ENCODE measurements at regions not wholly inside any gene's neighbourhood (a gene's known extent, or its start where the extent isn't known, plus 50 kb on each side); places are given as distances from the start of the nearest gene placed in this dataset.
"Not testable (repeated sequence)": the region's sequence is repeated elsewhere in the genome, so short reads cannot be mapped to it uniquely, and the experiment has no call there.

- intact Hi-C loops (cut with micrococcal nuclease) = no loop called here
Measured at GRCh38 chr10:38209332-38209731, 115.2 kb downstream of the ZNF37A start.

GRCh38 chr10:38209748-38210147 is 115.6 kb downstream of the ZNF37A start:
- DNase-seq; ATAC-seq; intact Hi-C loops (cut with micrococcal nuclease): not testable (repeated sequence)

More at GRCh38 chr10:38209332-38209731, 115.2 kb downstream of the ZNF37A start:
- ATAC-seq = no peak
- no peak for DNase-seq

GRCh38 chr10:38212460-38212859 is 118.3 kb downstream of the ZNF37A start:
- intact Hi-C loops (cut with micrococcal nuclease) = no loop called here
- DNase-seq (no peak), ATAC-seq (no peak)

DNA sequence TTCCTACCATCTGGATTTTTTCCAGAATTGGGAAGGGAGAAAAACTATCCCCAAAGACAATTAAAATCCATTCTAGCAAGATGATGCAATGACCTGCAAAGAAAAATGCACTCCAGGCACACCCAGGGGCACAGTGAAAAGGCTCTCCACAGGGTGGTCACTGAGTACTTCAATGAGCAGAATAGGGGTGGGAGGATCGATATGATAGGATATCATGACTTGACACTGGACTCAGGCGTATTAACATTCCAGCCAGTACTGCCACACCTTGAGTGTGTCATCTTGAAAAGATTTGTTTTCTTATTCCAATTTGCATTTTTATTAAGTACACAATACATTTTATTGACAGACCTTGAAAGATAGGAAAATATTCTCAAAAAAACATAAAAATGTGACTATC is 132.2 kb downstream of the ZNF37A start:
- DNase-seq = no peak
- intact Hi-C loops (cut with micrococcal nuclease) = no loop called here
- no peak for ATAC-seq

- DNase-seq (no peak), ATAC-seq (no peak)
- intact Hi-C loops (cut with micrococcal nuclease) = no loop called here
Measured at GRCh38 chr10:38228394-38228793, 134.3 kb downstream of the ZNF37A start.

DNA sequence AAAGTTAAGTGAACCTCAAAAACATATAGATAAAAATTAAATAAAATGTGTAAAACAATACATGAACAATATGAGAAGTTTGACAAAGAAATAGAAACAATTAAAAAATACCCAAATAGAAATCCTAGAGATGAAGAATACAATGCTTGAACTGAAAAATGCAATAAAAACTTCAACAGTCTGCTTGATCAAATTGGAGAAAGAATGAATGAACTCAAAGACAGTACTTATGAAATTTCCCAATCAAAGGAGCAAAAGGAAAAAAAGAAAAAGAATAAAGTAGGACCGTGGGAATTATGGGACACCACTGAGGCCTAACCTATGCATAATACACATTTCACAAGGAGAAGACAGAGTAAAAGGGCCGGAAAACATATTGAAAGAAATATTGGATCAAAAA is 144.3 kb downstream of the ZNF37A start:
- DNase-seq; intact Hi-C loops (cut with micrococcal nuclease); ATAC-seq: not testable (repeated sequence)

DNA sequence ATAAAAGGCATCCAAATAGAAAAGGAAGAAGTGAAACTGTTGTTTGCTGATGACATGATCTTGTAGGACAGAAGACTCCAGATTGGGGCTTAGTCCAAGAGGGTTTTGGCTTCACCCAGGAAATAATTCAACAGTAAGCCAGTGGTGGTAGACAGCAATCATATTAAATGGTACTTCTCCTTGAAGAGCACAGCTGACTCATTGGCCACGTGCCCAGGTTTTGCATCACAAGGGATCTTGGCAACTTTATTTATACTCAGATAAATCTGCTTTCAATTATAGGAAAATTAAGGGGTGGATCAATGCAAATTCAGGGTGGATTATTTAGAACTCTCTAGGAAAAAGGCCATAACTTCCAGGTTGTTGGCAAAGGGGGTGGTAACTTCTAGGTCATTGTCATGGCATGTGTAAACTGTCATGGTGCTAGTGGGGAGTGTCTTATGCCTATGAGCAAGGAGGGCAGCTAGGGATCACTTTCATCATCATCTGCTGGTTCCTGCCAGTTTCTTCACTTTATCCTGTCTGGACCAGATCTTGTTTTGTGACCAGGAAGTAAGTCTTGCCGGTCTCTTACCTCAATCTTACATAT is 148.0 kb downstream of the ZNF37A start:
- ATAC-seq; intact Hi-C loops (cut with micrococcal nuclease): not testable (repeated sequence)
- DNase-seq = peak; percentile 30

- intact Hi-C loops (cut with micrococcal nuclease); ATAC-seq; DNase-seq: not testable (repeated sequence)
Measured at GRCh38 chr10:38248113-38248512, 154.0 kb downstream of the ZNF37A start.

GRCh38 chr10:38252551-38252950 is 158.4 kb downstream of the ZNF37A start:
- intact Hi-C loops (cut with micrococcal nuclease); ATAC-seq; DNase-seq: not testable (repeated sequence)

GRCh38 chr10:38267555-38267954 is 173.4 kb downstream of the ZNF37A start:
- intact Hi-C loops (cut with micrococcal nuclease); ATAC-seq: not testable (repeated sequence)

GRCh38 chr10:38271031-38271430 is 176.9 kb downstream of the ZNF37A start:
- ATAC-seq; DNase-seq; intact Hi-C loops (cut with micrococcal nuclease): not testable (repeated sequence)

More at GRCh38 chr10:38267555-38267954, 173.4 kb downstream of the ZNF37A start:
- DNase-seq = not testable (repeated sequence)

DNA sequence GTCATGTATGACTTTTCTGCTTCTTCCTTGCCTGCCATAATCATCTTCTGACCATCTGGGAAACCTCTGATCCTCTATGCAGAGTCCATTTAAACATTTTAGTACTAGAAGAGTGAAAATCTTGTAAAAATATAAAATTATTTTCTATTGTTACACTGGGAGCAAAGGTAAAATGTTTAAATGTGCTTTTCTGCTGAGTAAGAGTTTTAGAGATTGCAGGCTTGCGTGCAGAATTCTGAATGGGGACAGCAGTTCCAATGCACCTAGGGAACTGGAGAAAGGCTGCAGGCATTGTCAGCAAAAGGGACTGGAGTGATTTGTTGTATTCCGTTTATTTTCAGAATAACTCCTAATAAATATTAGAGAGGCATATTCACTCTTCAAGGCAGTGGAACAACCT is 180.7 kb downstream of the ZNF37A start:
- DNase-seq; intact Hi-C loops (cut with micrococcal nuclease); ATAC-seq: not testable (repeated sequence)

DNA sequence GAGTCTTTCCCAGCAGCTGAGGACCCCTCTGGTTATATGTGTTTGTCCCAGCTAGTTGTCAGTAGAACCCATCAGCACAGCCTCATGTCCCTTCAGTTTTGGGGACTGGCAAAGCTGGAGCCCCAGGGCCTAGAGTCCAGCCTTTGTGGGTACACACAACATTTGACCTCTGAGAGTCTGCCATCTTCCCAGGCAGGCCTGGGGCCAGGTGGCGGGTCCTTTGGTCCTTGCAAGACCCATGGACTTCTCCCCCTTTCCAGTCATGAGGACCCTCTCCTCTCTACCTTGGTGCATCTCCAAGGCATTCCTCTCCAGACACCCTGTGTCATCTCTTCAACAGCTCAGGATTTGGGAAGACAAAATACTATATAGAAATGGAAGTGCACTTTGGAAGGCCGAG is 198.4 kb downstream of the ZNF37A start:
- intact Hi-C loops (cut with micrococcal nuclease) = not testable (repeated sequence)

DNA sequence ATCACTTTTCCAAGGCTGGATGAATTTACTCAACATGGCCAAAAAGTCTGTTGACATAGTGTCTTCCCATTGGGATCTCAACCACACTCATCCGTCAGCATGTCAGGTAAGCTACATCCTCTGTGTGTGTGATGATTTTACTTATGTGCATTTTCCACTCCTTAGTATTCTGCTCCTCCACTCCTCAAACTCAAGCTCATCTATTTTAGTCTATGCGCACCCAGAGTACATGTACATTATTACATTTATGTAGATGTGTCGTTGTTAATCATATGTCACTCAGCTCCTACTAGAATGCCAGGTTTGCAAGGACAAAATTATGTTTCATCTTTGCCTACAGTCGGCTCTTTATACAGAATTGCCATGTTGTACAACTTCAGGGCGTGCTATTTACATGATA is 216.0 kb downstream of the ZNF37A start:
- DNase-seq; intact Hi-C loops (cut with micrococcal nuclease); ATAC-seq: not testable (repeated sequence)

More for the DNA sequence above, 198.4 kb downstream of the ZNF37A start:
- ATAC-seq, DNase-seq: not testable (repeated sequence)

DNA sequence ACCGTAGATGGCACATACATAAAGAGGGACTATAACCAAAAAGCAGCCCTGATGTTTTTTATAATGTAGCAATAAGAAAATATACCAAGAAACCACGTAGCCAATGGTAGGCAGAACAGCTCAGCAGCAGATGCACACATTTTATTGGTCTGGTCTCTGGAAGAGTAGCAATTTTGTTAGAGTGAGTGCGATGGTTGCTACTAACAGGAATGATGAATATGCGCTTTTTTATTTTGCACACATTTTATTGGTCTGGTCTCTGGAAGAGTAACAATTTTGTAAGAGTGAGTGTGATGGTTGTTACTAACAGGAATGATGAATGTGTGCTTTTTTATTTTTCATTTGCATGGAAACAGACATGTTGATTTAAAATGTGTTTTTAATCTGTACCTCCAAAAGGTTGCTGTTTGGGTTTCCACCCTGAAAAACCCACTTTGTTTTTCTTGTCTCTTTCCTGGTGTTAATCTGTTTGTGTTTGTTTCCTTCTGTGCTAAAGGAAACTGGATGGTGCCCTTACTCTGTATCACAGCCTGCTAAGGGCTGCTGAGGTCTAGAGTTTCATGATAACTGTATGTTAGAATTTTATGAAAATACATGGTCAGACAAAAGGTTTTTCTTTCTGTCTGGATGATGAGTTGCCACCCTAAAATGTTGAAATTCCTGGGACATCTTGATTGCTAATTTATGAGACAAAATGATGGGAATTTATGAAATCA is 221.1 kb downstream of the ZNF37A start:
- DNase-seq; intact Hi-C loops (cut with micrococcal nuclease); ATAC-seq: not testable (repeated sequence)

- ATAC-seq; intact Hi-C loops (cut with micrococcal nuclease); DNase-seq: not testable (repeated sequence)
Measured at GRCh38 chr10:38321393-38321792, 227.3 kb downstream of the ZNF37A start.

GRCh38 chr10:38330306-38330705 is 236.2 kb downstream of the ZNF37A start:
- ATAC-seq = not testable (repeated sequence)

GRCh38 chr10:38331106-38331505 is 237.0 kb downstream of the ZNF37A start:
- ATAC-seq; DNase-seq; intact Hi-C loops (cut with micrococcal nuclease): not testable (repeated sequence)

More at GRCh38 chr10:38330306-38330705, 236.2 kb downstream of the ZNF37A start:
- intact Hi-C loops (cut with micrococcal nuclease); DNase-seq: not testable (repeated sequence)

GRCh38 chr10:38333699-38334098 is 239.6 kb downstream of the ZNF37A start:
- intact Hi-C loops (cut with micrococcal nuclease); DNase-seq; ATAC-seq: not testable (repeated sequence)

- ATAC-seq; intact Hi-C loops (cut with micrococcal nuclease); DNase-seq: not testable (repeated sequence)
Measured at GRCh38 chr10:38350645-38351044, 256.5 kb downstream of the ZNF37A start.

Measured in left ventricle myocardium superior (tissue), 1 donor.